ENCODE measurements at regions not wholly inside any gene's neighbourhood (a gene's known extent, or its start where the extent isn't known, plus 50 kb on each side); places are given as distances from the start of the nearest gene placed in this dataset.

DNA sequence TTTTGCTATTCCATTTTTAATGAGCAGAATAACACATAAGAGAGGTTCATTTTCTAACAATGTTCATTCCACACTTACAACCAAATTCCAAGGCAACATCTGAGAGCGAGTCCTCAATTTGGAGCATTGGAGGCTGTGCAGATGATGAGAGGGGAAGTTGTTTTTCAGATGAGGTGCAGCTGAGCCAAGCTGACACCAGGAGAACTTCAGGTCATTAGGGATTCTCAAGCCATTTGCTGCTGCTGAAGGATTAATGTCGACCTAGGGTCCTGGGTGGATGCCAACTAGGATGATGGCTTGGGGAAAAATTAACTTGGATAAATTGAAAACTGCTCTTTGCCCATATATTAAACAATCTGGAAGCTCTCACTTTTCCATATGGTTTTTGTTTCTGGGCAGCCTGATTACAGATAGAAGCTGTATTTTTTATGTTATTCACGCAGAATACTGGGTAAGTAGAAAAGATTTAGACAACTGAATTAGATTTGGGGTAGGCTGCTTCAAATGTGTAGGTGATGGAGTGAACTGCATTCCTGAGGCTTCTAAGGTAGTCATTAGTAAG lies 206.4 kb upstream of the SLC39A10 start:
- ChIA-PET CTCF (interaction anchor here (0.7 to 1.5 kb wide), 3 partner anchors 47 to 209 kb away, joined by 3 to 5 read pairs (median 4); no protein-coding TSS in a partner anchor), POLR2A (interaction anchor here (0.7 kb wide), 1 partner anchor 1876 kb away, joined by 4 read pairs; no protein-coding TSS in a partner anchor)
- Mint-ChIP-seq H3K27me3 (ENCODE audit: low read depth) (no peaks in the 10 kb centered on the region), H3K36me3 (no peaks in the 10 kb centered on the region), H3K27ac (no peak overlapping the region), H3K4me1 (no peaks in the 10 kb centered on the region), H3K9me3 (no peaks in the 10 kb centered on the region), H3K4me3 (no peak overlapping the region)
- DNase-seq (ENCODE audit: low spot score) (no peak), ATAC-seq (no peak; the same call in 1 of the 2 replicates)
- no peak for TF ChIP-seq SP1 (CRISPR knock-in tag; conservative IDR thresholded peaks at IDR 0.05)

DNA sequence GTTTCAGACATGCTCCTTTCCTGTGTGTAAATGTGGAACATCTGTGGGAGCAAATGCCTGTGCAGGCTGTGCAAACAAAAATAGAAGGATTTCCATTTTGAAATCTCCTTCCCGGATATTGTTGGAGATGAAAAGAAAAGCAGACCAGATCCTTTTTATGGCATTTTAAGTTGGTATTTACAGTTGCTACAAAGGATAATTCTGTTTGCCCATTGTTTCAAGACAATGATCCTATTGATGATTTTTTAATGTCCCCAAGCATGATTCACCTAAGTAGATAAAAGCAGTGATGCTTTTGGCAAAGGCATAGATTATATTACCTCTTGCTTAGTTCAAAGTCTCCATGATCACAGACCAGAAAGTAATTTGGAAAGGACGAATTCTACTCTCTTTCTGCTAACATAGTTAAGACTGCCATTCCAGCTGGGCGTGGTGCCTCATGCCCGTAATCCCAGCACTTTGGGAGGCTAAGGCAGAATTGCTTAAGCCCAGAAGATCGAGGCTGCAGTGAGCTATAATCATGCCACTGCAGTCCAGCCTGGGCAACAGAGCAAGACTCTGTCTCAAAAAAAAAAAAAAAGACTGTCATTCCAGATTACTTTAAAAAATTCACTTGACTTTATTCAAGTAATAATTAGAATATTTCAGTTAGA lies 209.6 kb upstream of the SLC39A10 start:
- ATAC-seq = no peak

DNA sequence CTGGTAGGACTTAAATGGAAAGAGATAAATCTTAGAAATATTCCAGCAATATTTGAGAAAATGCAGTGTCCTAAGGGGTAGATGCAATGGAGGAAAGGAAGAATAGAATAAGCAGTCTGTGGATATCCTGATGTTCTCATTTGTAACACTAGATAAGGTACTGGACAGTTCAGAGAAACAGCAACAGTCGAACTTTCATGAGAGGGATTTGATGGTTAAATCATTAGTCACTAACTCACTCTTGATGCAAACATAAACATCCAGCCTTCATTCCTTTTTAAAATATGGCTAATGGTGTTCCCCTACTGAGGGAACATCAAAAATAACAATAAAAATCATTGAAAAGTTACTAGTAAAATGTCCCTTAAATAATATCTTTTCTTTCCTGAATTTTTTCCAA lies 211.4 kb upstream of the SLC39A10 start:
- ChIA-PET POLR2A (no interaction called here), CTCF (no interaction called here)
- 0 out of 2 replicates have a peak, but pooled peaks cover 5% of the 10 kb centered on the region for H3K4me1 Mint-ChIP-seq
- H3K4me3 Mint-ChIP-seq = no peak overlapping the region
- H3K27me3 Mint-ChIP-seq (ENCODE audit: low read depth) = no peaks in the 10 kb centered on the region
- no peak for TF ChIP-seq ZNF423 (CRISPR knock-in tag; IDR thresholded peaks at IDR 0.05)
- no peak for TF ChIP-seq ZNF219 (CRISPR knock-in tag; IDR thresholded peaks at IDR 0.05; ENCODE audit: borderline replicate concordance)
- TF ChIP-seq, protein P1, sequence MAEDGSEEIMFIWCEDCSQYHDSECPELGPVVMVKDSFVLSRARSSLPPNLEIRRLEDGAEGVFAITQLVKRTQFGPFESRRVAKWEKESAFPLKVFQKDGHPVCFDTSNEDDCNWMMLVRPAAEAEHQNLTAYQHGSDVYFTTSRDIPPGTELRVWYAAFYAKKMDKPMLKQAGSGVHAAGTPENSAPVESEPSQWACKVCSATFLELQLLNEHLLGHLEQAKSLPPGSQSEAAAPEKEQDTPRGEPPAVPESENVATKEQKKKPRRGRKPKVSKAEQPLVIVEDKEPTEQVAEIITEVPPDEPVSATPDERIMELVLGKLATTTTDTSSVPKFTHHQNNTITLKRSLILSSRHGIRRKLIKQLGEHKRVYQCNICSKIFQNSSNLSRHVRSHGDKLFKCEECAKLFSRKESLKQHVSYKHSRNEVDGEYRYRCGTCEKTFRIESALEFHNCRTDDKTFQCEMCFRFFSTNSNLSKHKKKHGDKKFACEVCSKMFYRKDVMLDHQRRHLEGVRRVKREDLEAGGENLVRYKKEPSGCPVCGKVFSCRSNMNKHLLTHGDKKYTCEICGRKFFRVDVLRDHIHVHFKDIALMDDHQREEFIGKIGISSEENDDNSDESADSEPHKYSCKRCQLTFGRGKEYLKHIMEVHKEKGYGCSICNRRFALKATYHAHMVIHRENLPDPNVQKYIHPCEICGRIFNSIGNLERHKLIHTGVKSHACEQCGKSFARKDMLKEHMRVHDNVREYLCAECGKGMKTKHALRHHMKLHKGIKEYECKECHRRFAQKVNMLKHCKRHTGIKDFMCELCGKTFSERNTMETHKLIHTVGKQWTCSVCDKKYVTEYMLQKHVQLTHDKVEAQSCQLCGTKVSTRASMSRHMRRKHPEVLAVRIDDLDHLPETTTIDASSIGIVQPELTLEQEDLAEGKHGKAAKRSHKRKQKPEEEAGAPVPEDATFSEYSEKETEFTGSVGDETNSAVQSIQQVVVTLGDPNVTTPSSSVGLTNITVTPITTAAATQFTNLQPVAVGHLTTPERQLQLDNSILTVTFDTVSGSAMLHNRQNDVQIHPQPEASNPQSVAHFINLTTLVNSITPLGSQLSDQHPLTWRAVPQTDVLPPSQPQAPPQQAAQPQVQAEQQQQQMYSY (CRISPR knock-in tag; IDR thresholded peaks at IDR 0.05) = no peak
- TF ChIP-seq, protein P2, sequence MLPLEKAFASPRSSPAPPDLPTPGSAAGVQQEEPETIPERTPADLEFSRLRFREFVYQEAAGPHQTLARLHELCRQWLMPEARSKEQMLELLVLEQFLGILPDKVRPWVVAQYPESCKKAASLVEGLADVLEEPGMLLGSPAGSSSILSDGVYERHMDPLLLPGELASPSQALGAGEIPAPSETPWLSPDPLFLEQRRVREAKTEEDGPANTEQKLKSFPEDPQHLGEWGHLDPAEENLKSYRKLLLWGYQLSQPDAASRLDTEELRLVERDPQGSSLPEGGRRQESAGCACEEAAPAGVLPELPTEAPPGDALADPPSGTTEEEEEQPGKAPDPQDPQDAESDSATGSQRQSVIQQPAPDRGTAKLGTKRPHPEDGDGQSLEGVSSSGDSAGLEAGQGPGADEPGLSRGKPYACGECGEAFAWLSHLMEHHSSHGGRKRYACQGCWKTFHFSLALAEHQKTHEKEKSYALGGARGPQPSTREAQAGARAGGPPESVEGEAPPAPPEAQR (CRISPR knock-in tag; IDR thresholded peaks at IDR 0.05) = no peak
- H3K36me3 Mint-ChIP-seq = no peaks in the 10 kb centered on the region
- H3K27ac Mint-ChIP-seq = no peak overlapping the region
- peaks cover 21% of the 10 kb centered on the region for H3K9me3 Mint-ChIP-seq
- no peak for ATAC-seq
- DNase-seq (ENCODE audit: low spot score) = no peak

More for the DNA sequence above, 209.6 kb upstream of the SLC39A10 start:
- peaks cover 5% of the 10 kb centered on the region for H3K9me3 Mint-ChIP-seq
- POLR2A ChIA-PET = no interaction called here
- H3K36me3 Mint-ChIP-seq = no peaks in the 10 kb centered on the region
- TF ChIP-seq PRRX2 (CRISPR knock-in tag; IDR thresholded peaks at IDR 0.05) (no peak), ZNF138 (CRISPR knock-in tag; conservative IDR thresholded peaks at IDR 0.05) (no peak), JUN (CRISPR knock-in tag; IDR thresholded peaks at IDR 0.05) (no peak), SP1 (CRISPR knock-in tag; conservative IDR thresholded peaks at IDR 0.05) (no peak), IRF2 (CRISPR knock-in tag; IDR thresholded peaks at IDR 0.05; ENCODE audit: borderline replicate concordance, low read depth) (no peak), NR2C2 (CRISPR knock-in tag; IDR thresholded peaks at IDR 0.05) (no peak), FOXJ3 (CRISPR knock-in tag; IDR thresholded peaks at IDR 0.05; ENCODE audit: borderline replicate concordance) (no peak), NFATC4 (CRISPR knock-in tag; IDR thresholded peaks at IDR 0.05) (no peak), OVOL2 (CRISPR knock-in tag; IDR thresholded peaks at IDR 0.05; ENCODE audit: borderline replicate concordance) (no peak)
- TF ChIP-seq, protein P3, sequence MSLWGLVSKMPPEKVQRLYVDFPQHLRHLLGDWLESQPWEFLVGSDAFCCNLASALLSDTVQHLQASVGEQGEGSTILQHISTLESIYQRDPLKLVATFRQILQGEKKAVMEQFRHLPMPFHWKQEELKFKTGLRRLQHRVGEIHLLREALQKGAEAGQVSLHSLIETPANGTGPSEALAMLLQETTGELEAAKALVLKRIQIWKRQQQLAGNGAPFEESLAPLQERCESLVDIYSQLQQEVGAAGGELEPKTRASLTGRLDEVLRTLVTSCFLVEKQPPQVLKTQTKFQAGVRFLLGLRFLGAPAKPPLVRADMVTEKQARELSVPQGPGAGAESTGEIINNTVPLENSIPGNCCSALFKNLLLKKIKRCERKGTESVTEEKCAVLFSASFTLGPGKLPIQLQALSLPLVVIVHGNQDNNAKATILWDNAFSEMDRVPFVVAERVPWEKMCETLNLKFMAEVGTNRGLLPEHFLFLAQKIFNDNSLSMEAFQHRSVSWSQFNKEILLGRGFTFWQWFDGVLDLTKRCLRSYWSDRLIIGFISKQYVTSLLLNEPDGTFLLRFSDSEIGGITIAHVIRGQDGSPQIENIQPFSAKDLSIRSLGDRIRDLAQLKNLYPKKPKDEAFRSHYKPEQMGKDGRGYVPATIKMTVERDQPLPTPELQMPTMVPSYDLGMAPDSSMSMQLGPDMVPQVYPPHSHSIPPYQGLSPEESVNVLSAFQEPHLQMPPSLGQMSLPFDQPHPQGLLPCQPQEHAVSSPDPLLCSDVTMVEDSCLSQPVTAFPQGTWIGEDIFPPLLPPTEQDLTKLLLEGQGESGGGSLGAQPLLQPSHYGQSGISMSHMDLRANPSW (CRISPR knock-in tag; conservative IDR thresholded peaks at IDR 0.05; ENCODE audit: low read depth) = no peak
- TF ChIP-seq, protein P4, sequence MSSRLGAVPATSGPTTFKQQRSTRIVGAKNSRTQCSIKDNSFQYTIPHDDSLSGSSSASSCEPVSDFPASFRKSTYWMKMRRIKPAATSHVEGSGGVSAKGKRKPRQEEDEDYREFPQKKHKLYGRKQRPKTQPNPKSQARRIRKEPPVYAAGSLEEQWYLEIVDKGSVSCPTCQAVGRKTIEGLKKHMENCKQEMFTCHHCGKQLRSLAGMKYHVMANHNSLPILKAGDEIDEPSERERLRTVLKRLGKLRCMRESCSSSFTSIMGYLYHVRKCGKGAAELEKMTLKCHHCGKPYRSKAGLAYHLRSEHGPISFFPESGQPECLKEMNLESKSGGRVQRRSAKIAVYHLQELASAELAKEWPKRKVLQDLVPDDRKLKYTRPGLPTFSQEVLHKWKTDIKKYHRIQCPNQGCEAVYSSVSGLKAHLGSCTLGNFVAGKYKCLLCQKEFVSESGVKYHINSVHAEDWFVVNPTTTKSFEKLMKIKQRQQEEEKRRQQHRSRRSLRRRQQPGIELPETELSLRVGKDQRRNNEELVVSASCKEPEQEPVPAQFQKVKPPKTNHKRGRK (CRISPR knock-in tag; IDR thresholded peaks at IDR 0.05; ENCODE audit: borderline replicate concordance) = no peak
- TF ChIP-seq, protein P5, sequence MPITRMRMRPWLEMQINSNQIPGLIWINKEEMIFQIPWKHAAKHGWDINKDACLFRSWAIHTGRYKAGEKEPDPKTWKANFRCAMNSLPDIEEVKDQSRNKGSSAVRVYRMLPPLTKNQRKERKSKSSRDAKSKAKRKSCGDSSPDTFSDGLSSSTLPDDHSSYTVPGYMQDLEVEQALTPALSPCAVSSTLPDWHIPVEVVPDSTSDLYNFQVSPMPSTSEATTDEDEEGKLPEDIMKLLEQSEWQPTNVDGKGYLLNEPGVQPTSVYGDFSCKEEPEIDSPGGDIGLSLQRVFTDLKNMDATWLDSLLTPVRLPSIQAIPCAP (CRISPR knock-in tag; IDR thresholded peaks at IDR 0.05) = no peak
- CTCF ChIA-PET = no interaction called here
- H3K4me3 Mint-ChIP-seq = no peak overlapping the region
- H3K27me3 Mint-ChIP-seq (ENCODE audit: low read depth) = no peaks in the 10 kb centered on the region
- H3K27ac Mint-ChIP-seq = no peak overlapping the region
- no peaks in the 10 kb centered on the region for H3K4me1 Mint-ChIP-seq
- DNase-seq (ENCODE audit: low spot score) = no peak

Measured in WTC11 (cell line).